Breast epithelium (tissue), 3 donors: ENCODE measurements at regions not wholly inside any gene's neighbourhood (a gene's known extent, or its start where the extent isn't known, plus 50 kb on each side); places are given as distances from the start of the nearest gene placed in this dataset.

Experiments used
- CTCF ChIP-seq, 3 donors: fragments of 450-650 bp; IDR thresholded peaks; one replicate each; pipeline ENCODE4 v1.5.1; 2016 to 2017; ENCODE audit warnings: antibody characterized with exemption in 3 of 3, mild to moderate bottlenecking in 3 of 3, moderate library complexity in 3 of 3
- POLR2A ChIP-seq: fragments of 450-650 bp; IDR thresholded peaks from one replicate; pipeline ENCODE4 v1.6.1; 2016; ENCODE audit warnings: antibody characterized with exemption, mild to moderate bottlenecking, moderate library complexity

GRCh38 chr3:105032541-105032940, 334.2 kb upstream of the ALCAM start:
- TF ChIP-seq CTCF (IDR thresholded peaks at IDR 0.05) (no peak), POLR2A (no peak)
